ENCODE measurements at regions not wholly inside any gene's neighbourhood (a gene's known extent, or its start where the extent isn't known, plus 50 kb on each side); places are given as distances from the start of the nearest gene placed in this dataset.
"Not testable (repeated sequence)": the region's sequence is repeated elsewhere in the genome, so short reads cannot be mapped to it uniquely, and the experiment has no call there.

DNA sequence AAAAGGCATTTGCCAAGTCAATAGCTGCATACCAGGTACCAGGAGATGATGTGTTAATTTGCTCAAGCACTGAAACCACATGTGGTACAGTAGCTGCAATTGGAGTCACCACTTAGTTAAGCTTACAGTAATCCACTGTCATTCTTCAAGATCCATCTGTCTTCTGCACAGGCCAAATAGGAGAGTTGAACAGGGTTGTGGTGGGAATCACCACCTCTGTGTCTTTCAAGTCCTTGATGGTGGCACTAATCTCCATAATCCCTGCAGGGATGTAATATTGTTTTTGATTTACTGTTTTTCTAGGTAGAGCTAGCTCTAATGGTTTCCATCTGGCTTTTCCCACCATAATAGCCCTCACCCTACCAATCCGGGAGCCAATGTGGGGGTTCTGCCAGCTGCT is 91.9 kb downstream of the FCRL5 start:
- DNase-seq = no peak

DNA sequence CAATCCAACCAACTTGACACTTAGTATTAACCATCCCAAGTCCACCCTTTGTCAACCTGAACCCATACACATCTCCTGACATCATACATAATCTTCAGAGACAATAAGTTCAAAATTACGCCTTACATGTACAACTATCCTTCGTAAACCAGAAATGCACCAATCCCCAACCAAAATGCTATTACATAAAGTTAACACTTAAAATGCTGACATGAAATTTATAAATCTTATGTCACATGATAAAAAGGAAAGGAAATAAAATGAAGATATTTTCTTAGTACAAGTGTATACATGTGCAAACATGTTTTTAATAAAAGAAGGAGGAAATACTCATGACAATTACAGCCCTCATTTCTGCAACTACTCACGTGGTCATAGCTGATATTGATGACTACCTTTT is 95.0 kb downstream of the FCRL5 start:
- DNase-seq = no peak

DNA sequence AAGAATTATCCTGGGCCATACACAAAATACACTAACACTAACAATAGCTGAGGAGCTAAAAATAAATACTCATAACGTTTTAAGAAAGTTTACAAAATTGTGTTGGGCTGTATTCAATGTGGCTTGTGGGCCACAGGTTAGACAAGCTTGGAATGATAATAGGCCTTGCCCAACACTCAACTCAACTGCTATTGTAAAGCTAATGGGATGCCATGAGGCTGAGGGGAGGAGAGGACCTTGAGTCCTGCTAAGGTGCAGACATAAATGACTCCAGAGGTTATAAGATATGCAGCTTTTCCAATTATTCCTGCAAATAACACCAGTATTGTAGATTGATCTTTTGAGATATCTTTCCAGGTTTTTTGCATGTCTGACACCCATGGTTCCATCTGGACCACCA is 97.0 kb downstream of the FCRL5 start:
- DNase-seq = no peak

GRCh38 chr1:157450106-157450505 is 102.2 kb downstream of the FCRL5 start:
- no peak for DNase-seq

- DNase-seq = no peak
These were observed 103.7 kb downstream of the FCRL5 start for GRCh38 chr1:157448636-157449035.

DNA sequence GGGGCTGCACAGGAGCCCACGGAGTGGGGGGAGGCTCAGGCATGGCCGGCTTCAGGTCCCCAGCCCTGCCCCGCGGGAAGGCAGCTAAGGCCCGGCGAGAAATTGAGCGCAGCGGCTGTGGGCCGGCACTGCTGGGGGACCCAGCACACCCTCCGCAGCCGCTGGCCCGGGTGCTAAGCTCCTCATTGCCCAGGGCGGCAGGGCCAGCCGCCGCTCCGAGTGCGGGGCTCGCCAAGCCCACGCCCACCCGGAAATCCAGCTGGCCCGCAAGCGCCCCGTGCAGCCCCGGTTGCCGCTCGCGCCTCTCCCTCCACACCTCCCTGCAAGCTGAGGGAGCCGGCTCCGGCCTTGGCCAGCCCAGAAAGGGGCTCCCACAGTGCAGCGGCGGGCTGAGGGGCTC is 106.0 kb downstream of the FCRL5 start:
- DNase-seq = not testable (repeated sequence)

DNA sequence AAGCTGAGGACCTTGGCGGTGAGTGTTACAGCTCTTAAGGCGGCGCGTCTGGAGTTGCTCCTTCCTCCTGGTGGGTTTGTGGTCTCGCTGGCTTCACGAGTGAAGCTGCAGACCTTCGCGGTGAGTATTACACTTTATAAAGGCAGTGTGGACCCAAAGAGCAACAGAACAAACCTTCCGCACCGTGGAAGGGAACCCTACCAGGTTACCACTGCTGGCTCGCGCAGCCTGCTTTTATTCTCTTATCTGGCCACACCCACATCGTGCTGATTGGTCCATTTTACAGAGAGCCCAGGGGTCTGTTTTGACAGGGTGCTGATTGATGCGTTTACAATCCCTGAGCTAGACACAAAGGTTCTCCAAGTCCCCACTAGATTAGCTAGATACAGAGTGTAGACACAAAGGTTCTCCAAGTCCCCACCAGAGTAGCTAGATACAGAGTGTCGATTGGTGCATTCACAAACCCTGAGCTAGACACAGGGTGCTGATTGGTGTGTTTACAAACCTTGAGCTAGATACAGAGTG is 106.6 kb downstream of the FCRL5 start:
- not testable (repeated sequence) for DNase-seq

GRCh38 chr1:157442065-157442464 is 110.2 kb downstream of the FCRL5 start:
- DNase-seq = no peak

DNA sequence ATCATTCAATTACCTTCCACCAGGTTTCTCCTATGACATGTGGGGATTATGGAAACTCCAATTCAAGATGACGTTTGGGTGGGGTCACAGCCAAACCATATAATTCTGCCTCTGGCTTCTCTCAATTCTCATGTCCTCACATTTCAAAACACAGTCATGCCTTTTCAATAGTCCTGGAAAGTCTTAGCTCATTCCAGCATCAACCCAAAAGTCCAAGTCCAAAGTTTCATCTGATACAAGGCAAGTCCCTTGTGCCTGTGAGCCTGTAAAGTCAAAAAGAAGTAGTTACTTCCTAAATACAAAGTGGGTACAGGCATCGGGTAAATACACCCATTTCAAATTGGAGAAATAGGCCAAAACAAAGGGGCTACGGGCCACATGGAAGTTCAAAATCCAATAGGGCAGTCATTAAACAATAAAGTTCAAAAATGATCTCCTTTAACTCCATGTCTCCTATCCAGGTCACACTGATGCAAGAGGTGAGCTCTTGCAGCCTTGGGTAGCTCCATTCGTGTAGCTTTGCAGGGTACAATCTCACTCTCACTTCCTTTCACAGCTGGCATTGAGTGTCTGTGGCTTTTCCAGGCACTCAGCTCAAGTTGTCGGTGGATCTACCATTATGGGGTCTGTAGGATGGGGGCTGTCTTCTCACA is 112.9 kb downstream of the FCRL5 start:
- DNase-seq = no peak

DNA sequence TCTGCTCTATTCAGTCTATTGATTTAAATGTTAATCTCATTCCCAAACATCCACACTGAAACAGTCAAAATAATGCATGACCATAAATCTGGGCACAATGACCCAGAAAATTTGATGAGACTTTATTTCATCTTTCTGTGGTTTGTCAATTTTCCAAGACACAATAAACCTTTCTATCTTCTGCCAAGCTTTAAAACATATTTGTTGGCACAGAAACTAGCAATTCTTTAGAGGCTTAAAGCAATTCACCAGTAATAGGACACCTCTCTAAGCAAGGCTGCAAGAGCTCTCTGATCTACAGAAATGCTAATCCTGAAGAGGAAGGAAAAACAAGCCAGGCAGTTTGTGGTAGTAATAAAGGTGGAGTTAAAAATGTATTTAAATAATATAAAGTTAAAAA is 113.7 kb downstream of the FCRL5 start:
- no peak for DNase-seq

DNA sequence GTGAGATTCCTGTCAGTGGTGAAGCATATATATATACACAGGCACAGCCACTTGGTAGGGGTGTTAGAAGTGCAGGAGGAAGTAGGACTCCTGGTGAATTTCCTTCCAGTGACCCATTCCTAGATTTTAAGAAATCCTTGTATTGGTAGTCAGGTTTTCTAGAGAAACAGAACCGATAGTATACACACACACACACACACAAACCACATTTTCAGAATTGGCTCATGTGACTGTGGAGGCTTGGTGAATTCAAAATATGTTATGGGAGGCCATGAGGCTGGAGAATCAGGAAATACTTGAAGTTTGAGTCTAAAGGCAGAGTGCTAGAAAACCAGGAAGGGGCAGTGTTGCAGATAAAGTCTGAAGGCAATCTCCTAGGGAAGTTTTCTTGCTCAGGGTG is 114.2 kb downstream of the FCRL5 start:
- no peak for DNase-seq

DNA sequence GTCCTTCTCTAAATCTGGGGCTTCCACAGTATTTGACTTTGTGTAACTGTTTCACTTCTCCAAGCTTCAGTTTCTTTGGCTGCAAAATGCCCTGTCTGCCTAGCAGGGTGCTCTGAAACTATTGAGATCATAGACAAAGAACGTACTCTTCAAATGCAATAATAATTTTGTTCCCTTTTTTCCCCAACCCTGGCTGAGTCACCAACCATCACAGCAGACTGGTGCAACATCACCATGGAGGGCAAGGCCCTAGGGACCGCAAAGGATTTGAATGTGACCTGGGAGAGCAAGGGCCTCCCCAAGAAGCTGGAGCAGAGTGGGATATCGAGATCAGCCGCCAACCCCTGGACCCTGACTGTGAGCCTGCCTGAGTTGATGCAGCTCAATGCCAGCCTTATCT is 115.0 kb downstream of the FCRL5 start:
- no peak for DNase-seq

- DNase-seq = no peak
These were observed 120.6 kb downstream of the FCRL5 start for GRCh38 chr1:157431751-157432150.

DNA sequence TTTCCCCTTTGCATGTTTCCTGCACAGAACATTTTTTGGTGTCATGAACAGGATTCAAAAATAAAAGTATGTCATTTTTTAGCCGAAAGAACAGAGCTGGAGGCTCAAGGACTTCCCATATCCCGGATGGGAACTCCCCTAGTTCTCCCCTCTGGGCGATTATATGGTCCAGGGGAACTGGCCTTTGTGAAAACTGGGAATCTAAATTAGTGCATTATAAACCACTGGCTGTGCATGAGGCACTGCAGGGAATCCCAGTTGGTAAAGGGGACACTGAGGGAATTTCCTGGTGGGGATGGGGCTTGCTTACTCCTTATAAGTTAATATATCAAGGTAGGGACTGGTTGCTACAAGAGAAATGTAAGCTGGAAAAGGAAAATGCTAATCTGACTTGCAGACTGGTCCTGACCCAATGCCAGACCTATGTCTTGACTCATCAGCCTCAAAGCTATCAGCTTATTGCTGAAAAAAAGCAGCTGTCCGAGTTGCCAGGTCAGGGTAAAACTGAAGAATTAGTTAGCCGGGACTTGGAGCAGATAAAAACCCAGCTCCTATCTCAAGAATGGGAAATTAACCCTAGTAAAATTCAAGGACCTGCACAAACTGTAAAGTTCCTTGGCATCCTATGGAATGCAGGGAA is 122.6 kb downstream of the FCRL5 start:
- no peak for DNase-seq

DNA sequence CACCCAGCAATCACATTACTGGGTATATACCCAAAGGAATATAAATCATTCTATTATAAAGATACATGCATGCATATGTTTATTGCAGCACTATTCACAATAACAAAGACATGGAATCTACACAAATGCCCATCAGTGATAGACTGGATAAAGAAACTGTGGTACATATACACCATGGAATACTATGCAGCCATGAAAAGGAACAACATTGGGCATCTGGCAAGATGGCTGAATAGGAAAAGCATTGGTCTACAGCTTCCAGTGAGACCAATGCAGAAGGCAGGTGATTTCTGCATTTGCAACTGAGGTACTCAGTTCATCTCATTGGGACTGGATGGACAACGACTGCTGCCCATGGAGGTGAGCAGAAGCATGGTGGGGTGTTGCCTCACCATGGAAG is 128.6 kb downstream of the FCRL5 start:
- not testable (repeated sequence) for DNase-seq

DNA sequence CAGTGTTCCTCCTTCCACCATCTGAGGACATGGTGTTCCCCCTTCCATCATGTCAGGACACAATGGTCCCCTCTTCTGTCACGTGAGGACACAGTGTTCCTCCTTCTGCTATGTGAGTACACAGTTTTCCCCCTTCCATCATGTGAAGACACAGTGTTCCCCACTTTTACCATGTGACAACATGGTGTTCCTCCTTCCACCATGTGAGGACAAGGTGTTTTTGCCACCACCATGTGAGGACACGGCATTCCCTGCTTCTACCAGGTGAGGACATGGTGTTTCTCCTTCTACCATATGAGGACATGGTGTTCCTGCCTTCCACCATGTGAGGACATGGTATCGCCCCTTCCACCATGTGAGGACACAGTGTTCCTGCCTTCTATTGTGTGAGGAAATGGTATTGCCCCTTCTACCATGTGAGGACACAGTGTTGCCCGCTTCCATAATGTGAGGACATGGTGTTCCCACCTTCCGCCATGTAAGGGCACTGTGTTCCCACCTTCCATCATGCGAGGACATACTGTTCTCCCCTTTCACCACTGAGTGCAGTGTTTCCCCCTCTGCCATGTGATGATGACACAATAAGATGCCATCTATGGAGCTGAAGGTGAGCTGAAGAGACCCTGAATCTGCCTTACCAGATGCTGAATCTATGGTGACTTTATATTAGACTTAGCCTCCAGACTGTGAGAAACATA is 132.3 kb downstream of the FCRL5 start:
- DNase-seq = no peak

DNA sequence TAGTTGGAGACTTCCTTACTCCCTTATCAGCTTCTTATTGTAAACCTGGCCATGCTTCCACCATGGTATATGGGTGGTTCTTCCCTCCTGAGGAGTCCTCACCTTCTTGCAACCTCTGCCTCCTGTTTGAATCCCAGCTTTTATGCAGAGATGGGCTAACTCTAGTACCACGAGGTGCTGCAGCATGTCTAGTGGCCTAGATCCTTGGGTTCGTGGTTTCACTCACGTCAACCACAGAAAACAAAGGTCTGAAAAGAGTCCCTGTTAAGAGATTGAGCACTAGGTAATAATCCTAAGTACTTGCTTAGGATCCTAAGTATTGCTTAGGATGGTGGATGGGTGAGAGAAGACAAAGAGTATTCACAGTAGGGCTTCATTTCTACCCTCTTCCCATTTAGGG is 133.7 kb downstream of the FCRL5 start:
- DNase-seq = no peak

DNA sequence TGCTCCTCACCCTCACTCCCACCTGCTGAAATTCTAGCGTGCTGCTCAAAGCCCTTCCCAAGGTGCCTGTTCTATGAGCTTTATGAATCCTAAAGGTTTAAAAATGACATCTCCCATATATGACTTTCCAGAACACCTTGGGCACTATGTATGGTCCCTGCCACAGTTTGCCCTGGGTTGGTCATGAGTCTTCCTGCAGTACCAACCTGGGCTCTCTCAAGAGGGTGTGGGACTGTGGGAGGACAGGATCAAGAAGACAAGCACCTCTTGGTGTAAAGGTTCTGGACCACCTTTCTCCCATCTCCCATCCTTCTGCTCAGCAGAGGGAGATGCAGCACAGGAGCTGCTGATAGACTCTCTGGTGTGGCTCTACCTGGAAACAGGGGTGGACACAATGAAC is 134.1 kb downstream of the FCRL5 start:
- no peak for DNase-seq

DNA sequence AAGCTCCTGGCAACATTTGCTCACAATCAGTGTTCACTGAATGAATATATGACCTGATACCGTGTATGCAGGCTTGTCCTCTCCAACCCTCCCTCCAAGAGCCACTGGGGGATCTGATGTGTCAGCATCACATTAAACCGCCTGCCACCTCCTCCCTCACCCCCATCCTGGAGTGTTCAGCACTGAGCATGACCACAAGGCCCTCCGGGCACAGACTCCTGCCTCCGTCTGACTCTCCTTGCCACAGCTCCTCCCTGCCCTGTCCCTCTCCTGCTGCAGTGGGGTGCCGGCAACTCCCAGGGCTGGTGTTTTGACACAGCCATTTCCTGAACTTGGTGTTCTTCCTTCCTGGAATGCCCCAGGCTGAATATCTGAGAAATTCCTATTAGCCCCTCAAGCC is 136.7 kb downstream of the FCRL5 start:
- no peak for DNase-seq

DNA sequence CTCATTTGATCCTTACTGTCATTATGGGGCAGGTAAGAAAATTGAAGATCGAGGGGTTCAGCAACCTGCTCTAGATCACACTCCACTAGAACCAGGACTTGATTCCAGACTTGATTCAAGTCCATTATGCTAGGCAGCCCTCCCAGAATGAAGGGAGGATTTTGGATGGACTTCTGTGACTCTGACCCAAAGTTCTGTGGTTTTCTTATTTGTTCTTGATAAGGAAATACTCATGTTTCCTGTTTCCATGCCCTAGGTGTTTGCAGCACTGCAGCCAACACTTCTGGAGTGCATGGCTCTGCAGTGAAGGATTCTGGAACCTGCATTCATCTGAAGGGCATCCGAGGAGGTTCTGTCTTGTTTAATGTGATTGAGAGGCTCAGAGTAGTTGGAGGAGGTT is 140.0 kb downstream of the FCRL5 start:
- no peak for DNase-seq

- DNase-seq = no peak
These were observed 140.5 kb downstream of the FCRL5 start for GRCh38 chr1:157411769-157412168.

- no peak for DNase-seq
These were observed 141.3 kb downstream of the FCRL5 start for GRCh38 chr1:157411064-157411463.

- no peak for DNase-seq
These were observed 141.9 kb downstream of the FCRL5 start for GRCh38 chr1:157410457-157410856.

- no peak for DNase-seq
These were observed 142.4 kb downstream of the FCRL5 start for GRCh38 chr1:157409927-157410326.

All from T1000 (cell line).